Vagina (tissue), 2 donors: ENCODE measurements at regions not wholly inside any gene's neighbourhood (a gene's known extent, or its start where the extent isn't known, plus 50 kb on each side); places are given as distances from the start of the nearest gene placed in this dataset.
A peak's percentile ranks its signal among the peaks of the same experiment; 100 is the strongest.

Experiments used
- DNase-seq, 2 donors: peaks; one replicate each; pipeline ENCODE4 v3.0.0-alpha.2; 2017; ENCODE audit errors: extremely low spot score in 2 of 2
- H3K27ac ChIP-seq: fragments of 200-600 bp; sonication (generic); one replicate; pipeline ENCODE4 v1.5.1; 2019
- H3K27me3 ChIP-seq: fragments of 200-600 bp; sonication (generic); one replicate; pipeline ENCODE4 v1.5.1; 2019
- H3K36me3 ChIP-seq, 2 donors: fragments of 200-600 bp; sonication (generic); one replicate each; pipeline ENCODE4 v1.5.1; 2017 to 2019
- H3K4me1 ChIP-seq: fragments of 200-600 bp; sonication (generic); one replicate; pipeline ENCODE4 v1.5.1; 2019
- H3K4me3 ChIP-seq, 2 donors: fragments of 200-600 bp; sonication (generic); 1 replicate in 1 of 2; 2 replicates in 1 of 2; pipeline ENCODE4 v1.5.1; 2016 to 2019
- H3K9me3 ChIP-seq: fragments of 200-600 bp; sonication (generic); one replicate; pipeline ENCODE4 v1.5.1; 2019
- POLR2A ChIP-seq, 2 donors: fragments of 450-650 bp; IDR thresholded peaks; one replicate each; pipeline ENCODE4 v1.6.1; 2017; ENCODE audit warnings: antibody characterized with exemption in 2 of 2, mild to moderate bottlenecking in 2 of 2, moderate library complexity in 2 of 2
- POLR2AphosphoS5 ChIP-seq, 2 donors: sonication (generic); formaldehyde crosslinking; IDR thresholded peaks; one replicate each; pipeline ENCODE4 v1.9.0; 2017; ENCODE audit warnings: antibody characterized with exemption in 2 of 2, mild to moderate bottlenecking in 2 of 2, low read depth in 1 of 2; ENCODE audit not compliant: insufficient read depth in 1 of 2
- intact Hi-C: fragments of 100-400 bp; cut with DNase I; formaldehyde crosslinking; loops from one replicate; pipeline ENCODE4 v1.15.1; 2023
- TF ChIP-seq, protein P1 (sequence below), 3 experiments: fragments of 450-650 bp in 2 of 3; fragments of 200-600 bp in 1 of 3; sonication (generic) in 1 of 3; IDR thresholded peaks; one replicate each; pipeline ENCODE4 v1.5.1; 2017 to 2019; ENCODE audit warnings: antibody characterized with exemption in 3 of 3, mild to moderate bottlenecking in 2 of 3, moderate library complexity in 2 of 3

- intact Hi-C loops = no loop called here
- peak; percentile 70 to 84 for DNase-seq
- Histone ChIP-seq H3K4me3 (no peak overlapping the region), H3K27ac (no peak overlapping the region), H3K9me3 (no peaks in the 10 kb centered on the region), H3K27me3 (no peaks in the 10 kb centered on the region), H3K36me3 (no peaks in the 10 kb centered on the region), H3K4me1 (no peaks in the 10 kb centered on the region)
- TF ChIP-seq POLR2AphosphoS5 (IDR thresholded peaks at IDR 0.05; ENCODE audit: insufficient read depth in 1 of 2, low read depth in 1 of 2) (no peak), POLR2A (IDR thresholded peaks at IDR 0.05) (no peak)
- TF ChIP-seq, protein P1, sequence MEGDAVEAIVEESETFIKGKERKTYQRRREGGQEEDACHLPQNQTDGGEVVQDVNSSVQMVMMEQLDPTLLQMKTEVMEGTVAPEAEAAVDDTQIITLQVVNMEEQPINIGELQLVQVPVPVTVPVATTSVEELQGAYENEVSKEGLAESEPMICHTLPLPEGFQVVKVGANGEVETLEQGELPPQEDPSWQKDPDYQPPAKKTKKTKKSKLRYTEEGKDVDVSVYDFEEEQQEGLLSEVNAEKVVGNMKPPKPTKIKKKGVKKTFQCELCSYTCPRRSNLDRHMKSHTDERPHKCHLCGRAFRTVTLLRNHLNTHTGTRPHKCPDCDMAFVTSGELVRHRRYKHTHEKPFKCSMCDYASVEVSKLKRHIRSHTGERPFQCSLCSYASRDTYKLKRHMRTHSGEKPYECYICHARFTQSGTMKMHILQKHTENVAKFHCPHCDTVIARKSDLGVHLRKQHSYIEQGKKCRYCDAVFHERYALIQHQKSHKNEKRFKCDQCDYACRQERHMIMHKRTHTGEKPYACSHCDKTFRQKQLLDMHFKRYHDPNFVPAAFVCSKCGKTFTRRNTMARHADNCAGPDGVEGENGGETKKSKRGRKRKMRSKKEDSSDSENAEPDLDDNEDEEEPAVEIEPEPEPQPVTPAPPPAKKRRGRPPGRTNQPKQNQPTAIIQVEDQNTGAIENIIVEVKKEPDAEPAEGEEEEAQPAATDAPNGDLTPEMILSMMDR (IDR thresholded peaks at IDR 0.05) = no peak
Measured at GRCh38 chr5:2370626-2371418, 380.7 kb downstream of the IRX2 start.

GRCh38 chr5:2369178-2369577 lies 382.3 kb downstream of the IRX2 start:
- peak in 1 of 2 donors; percentile 27 for DNase-seq
- TF ChIP-seq POLR2A (IDR thresholded peaks at IDR 0.05) = no peak
- TF ChIP-seq POLR2AphosphoS5 (IDR thresholded peaks at IDR 0.05; ENCODE audit: insufficient read depth in 1 of 2, low read depth in 1 of 2) = no peak
- TF ChIP-seq, protein P1 (IDR thresholded peaks at IDR 0.05) = no peak

DNA sequence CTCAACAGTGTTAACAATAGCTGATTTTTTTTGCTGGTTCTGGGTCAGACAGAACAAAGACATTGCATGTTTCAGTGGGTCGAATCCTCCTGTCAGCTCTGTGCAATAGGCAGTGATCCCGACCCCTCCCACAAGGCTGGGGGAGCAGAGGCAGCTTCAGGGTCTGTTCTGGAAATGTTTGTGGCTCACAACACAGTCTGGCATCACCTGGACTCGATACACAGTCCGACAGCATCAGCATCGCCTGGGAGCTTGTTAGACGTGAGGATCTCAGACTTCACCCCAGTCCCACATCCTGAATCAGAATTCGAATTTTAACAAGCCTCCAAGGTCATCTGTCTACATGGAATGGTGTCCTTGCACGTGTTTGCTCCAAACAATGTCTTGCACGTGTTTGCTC lies 384.7 kb downstream of the IRX2 start:
- Histone ChIP-seq H3K4me3 (no peak overlapping the region), H3K36me3 (no peaks in the 10 kb centered on the region), H3K4me1 (no peaks in the 10 kb centered on the region), H3K9me3 (no peaks in the 10 kb centered on the region), H3K27ac (no peak overlapping the region), H3K27me3 (no peaks in the 10 kb centered on the region)
- TF ChIP-seq POLR2AphosphoS5 (IDR thresholded peaks at IDR 0.05; ENCODE audit: insufficient read depth in 1 of 2, low read depth in 1 of 2) (no peak), POLR2A (IDR thresholded peaks at IDR 0.05) (no peak)
- TF ChIP-seq, protein P1 (IDR thresholded peaks at IDR 0.05) = no peak
- intact Hi-C loops = no loop called here
- DNase-seq = peak in 1 of 2 donors; percentile 32

More at GRCh38 chr5:2369178-2369577, 382.3 kb downstream of the IRX2 start:
- intact Hi-C loops = no loop called here
- Histone ChIP-seq H3K27ac (no peak overlapping the region), H3K9me3 (no peaks in the 10 kb centered on the region), H3K4me3 (no peak overlapping the region), H3K36me3 (no peaks in the 10 kb centered on the region), H3K27me3 (no peaks in the 10 kb centered on the region), H3K4me1 (no peaks in the 10 kb centered on the region)

- Histone ChIP-seq H3K9me3 (no peaks in the 10 kb centered on the region), H3K36me3 (no peaks in the 10 kb centered on the region), H3K4me3 (no peak overlapping the region), H3K4me1 (no peaks in the 10 kb centered on the region), H3K27ac (no peak overlapping the region), H3K27me3 (no peaks in the 10 kb centered on the region)
- intact Hi-C loops = no loop called here
- no peak for TF ChIP-seq POLR2A (IDR thresholded peaks at IDR 0.05)
- TF ChIP-seq, protein P1 (IDR thresholded peaks at IDR 0.05) = no peak
- no peak for TF ChIP-seq POLR2AphosphoS5 (IDR thresholded peaks at IDR 0.05; ENCODE audit: insufficient read depth in 1 of 2, low read depth in 1 of 2)
- no peak for DNase-seq
Measured at GRCh38 chr5:2357309-2357708, 394.2 kb downstream of the IRX2 start.

GRCh38 chr5:2355859-2356258 lies 395.6 kb downstream of the IRX2 start:
- intact Hi-C loops = no loop called here
- no peaks in the 10 kb centered on the region for H3K36me3 ChIP-seq
- no peak overlapping the region for H3K4me3 ChIP-seq
- no peaks in the 10 kb centered on the region for H3K9me3 ChIP-seq
- no peaks in the 10 kb centered on the region for H3K27me3 ChIP-seq
- no peak overlapping the region for H3K27ac ChIP-seq
- TF ChIP-seq POLR2AphosphoS5 (IDR thresholded peaks at IDR 0.05; ENCODE audit: insufficient read depth in 1 of 2, low read depth in 1 of 2) (no peak), POLR2A (IDR thresholded peaks at IDR 0.05) (no peak)
- TF ChIP-seq, protein P1 (IDR thresholded peaks at IDR 0.05) = no peak
- no peaks in the 10 kb centered on the region for H3K4me1 ChIP-seq
- DNase-seq = no peak
